WTC11 (cell line): ENCODE measurements at regions not wholly inside any gene's neighbourhood (a gene's known extent, or its start where the extent isn't known, plus 50 kb on each side); places are given as distances from the start of the nearest gene placed in this dataset.

Experiments
- ATAC-seq: fragments of 200-7000 bp; cut with Tn5 transposase; 2 replicates; pipeline ENCODE4 v1.10.0; 2021; ENCODE audit warnings: mild to moderate bottlenecking, moderate library complexity
- CTCF ChIA-PET: fragments of 300-600 bp; sonication (Branson Sonifier 250); formaldehyde crosslinking; loops from one replicate; lab custom pipeline; 2021; ENCODE audit warnings: antibody characterized with exemption; lab: Charles Lee
- POLR2A ChIA-PET: fragments of 350-600 bp; sonication (Branson Sonifier 250); formaldehyde crosslinking; loops from one replicate; lab custom pipeline; 2021; ENCODE audit warnings: antibody characterized with exemption; lab: Charles Lee
- DNase-seq: peaks from one replicate; pipeline ENCODE4 v3.0.0; 2021; ENCODE audit warnings: low spot score
- H3K27ac Mint-ChIP-seq: 2 replicates; pipeline ENCODE4 v1.8.0; 2021; ENCODE audit warnings: mixed read lengths
- H3K27me3 Mint-ChIP-seq: 2 replicates; pipeline ENCODE4 v1.8.0; 2021; ENCODE audit warnings: low read depth, mild to moderate bottlenecking, moderate library complexity, mixed read lengths
- H3K36me3 Mint-ChIP-seq: 2 replicates; pipeline ENCODE4 v1.8.0; 2021; ENCODE audit warnings: mixed read lengths
- H3K4me1 Mint-ChIP-seq: 2 replicates; pipeline ENCODE4 v1.8.0; 2022; ENCODE audit warnings: mixed read lengths
- H3K4me3 Mint-ChIP-seq: 2 replicates; pipeline ENCODE4 v1.8.0; 2021; ENCODE audit warnings: mild to moderate bottlenecking, moderate library complexity, mixed read lengths
- H3K9me3 Mint-ChIP-seq: 2 replicates; pipeline ENCODE4 v1.8.0; 2021; ENCODE audit warnings: mixed read lengths
- CDX4 ChIP-seq: fragments of 250-450 bp; sonication (Bioruptor Pico); IDR thresholded peaks from 2 replicates; pipeline ENCODE4 v1.9.0; 2021; ENCODE audit warnings: moderate library complexity, mild to moderate bottlenecking, inconsistent platforms, borderline replicate concordance
- CREB1 ChIP-seq: sonication (generic); formaldehyde crosslinking; IDR thresholded peaks from 2 replicates; pipeline ENCODE4 v1.8.0; 2023; ENCODE audit warnings: mild to moderate bottlenecking, missing genetic modification reagents
- E2F5 ChIP-seq: sonication (generic); formaldehyde crosslinking; IDR thresholded peaks from 2 replicates; pipeline ENCODE4 v1.8.1; 2022; ENCODE audit warnings: mild to moderate bottlenecking, moderate library complexity, missing genetic modification reagents
- ERG ChIP-seq: fragments of 250-450 bp; sonication (Bioruptor Pico); IDR thresholded peaks from 2 replicates; pipeline ENCODE4 v1.8.0; 2021; ENCODE audit warnings: mild to moderate bottlenecking
- GRHL2 ChIP-seq: fragments of 250-450 bp; sonication (Bioruptor Pico); IDR thresholded peaks from 2 replicates; pipeline ENCODE4 v1.8.0; 2022; ENCODE audit warnings: mild to moderate bottlenecking, moderate library complexity; ENCODE audit not compliant: insufficient replicate concordance, severe bottlenecking
- MLX ChIP-seq: sonication (generic); formaldehyde crosslinking; IDR thresholded peaks from 2 replicates; pipeline ENCODE4 v1.8.1; 2023; ENCODE audit warnings: mild to moderate bottlenecking, missing genetic modification reagents, moderate library complexity
- NFATC4 ChIP-seq: fragments of 250-450 bp; sonication (Bioruptor Pico); IDR thresholded peaks from 2 replicates; pipeline ENCODE4 v1.9.0; 2021; ENCODE audit warnings: mild to moderate bottlenecking
- NR2C2 ChIP-seq: sonication (generic); formaldehyde crosslinking; IDR thresholded peaks from 2 replicates; pipeline ENCODE4 v1.8.0; 2022; ENCODE audit warnings: mild to moderate bottlenecking, missing genetic modification reagents
- SMAD4 ChIP-seq: sonication (generic); formaldehyde crosslinking; IDR thresholded peaks from 2 replicates; pipeline ENCODE4 v1.8.0; 2022; ENCODE audit warnings: mild to moderate bottlenecking, missing genetic modification reagents
- STAT6 ChIP-seq: sonication (generic); formaldehyde crosslinking; conservative IDR thresholded peaks from 2 replicates; pipeline ENCODE4 v1.8.1; 2023; ENCODE audit warnings: mild to moderate bottlenecking, low read depth, missing genetic modification reagents, moderate library complexity
- TCF7 ChIP-seq: sonication (generic); formaldehyde crosslinking; IDR thresholded peaks from 2 replicates; pipeline ENCODE4 v1.8.0; 2022; ENCODE audit warnings: mild to moderate bottlenecking, low read depth, missing genetic modification reagents, moderate library complexity
- TEAD1 ChIP-seq: sonication (generic); formaldehyde crosslinking; IDR thresholded peaks from 2 replicates; pipeline ENCODE4 v1.8.0; 2022; ENCODE audit warnings: mild to moderate bottlenecking, missing genetic modification reagents
- ZBTB21 ChIP-seq: sonication (generic); formaldehyde crosslinking; IDR thresholded peaks from 2 replicates; pipeline ENCODE4 v1.8.1; 2023; ENCODE audit warnings: mild to moderate bottlenecking, missing genetic modification reagents, borderline replicate concordance
- ZBTB43 ChIP-seq: sonication (generic); formaldehyde crosslinking; IDR thresholded peaks from 2 replicates; pipeline ENCODE4 v1.8.1; 2023; ENCODE audit warnings: mild to moderate bottlenecking, missing genetic modification reagents
- ZNF232 ChIP-seq: sonication (generic); formaldehyde crosslinking; IDR thresholded peaks from 2 replicates; pipeline ENCODE4 v1.8.0; 2022; ENCODE audit warnings: mild to moderate bottlenecking, missing genetic modification reagents
- ZNF396 ChIP-seq: fragments of 250-450 bp; sonication (Bioruptor Pico); IDR thresholded peaks from 2 replicates; pipeline ENCODE4 v1.8.0; 2021; ENCODE audit warnings: mild to moderate bottlenecking, moderate library complexity, borderline replicate concordance
- ZNF512 ChIP-seq: sonication (generic); formaldehyde crosslinking; IDR thresholded peaks from 2 replicates; pipeline ENCODE4 v1.8.1; 2022; ENCODE audit warnings: missing genetic modification reagents, borderline replicate concordance

- ChIA-PET CTCF (interaction anchor here (0.7 to 1.9 kb wide), 2 partner anchors 20 to 272 kb away, joined by 3 to 5 read pairs; no protein-coding TSS in a partner anchor), POLR2A (no interaction called here)
- ATAC-seq (no peak), DNase-seq (no peak)
- Mint-ChIP-seq H3K4me1 (no peaks in the 10 kb centered on the region), H3K4me3 (no peak overlapping the region), H3K9me3 (no peaks in the 10 kb centered on the region; the same call in 1 of the 2 replicates), H3K27ac (no peak overlapping the region), H3K36me3 (no peaks in the 10 kb centered on the region), H3K27me3 (no peaks in the 10 kb centered on the region)
- TF ChIP-seq ERG (CRISPR knock-in tag): no peak
- no peak for TF ChIP-seq SMAD4
- TF ChIP-seq CDX4 (CRISPR knock-in tag): no peak
- no peak for TF ChIP-seq STAT6
- TF ChIP-seq TCF7: no peak
- no peak for TF ChIP-seq MLX (CRISPR knock-in tag)
- no peak for TF ChIP-seq CREB1 (CRISPR knock-in tag)
- no peak for TF ChIP-seq ZNF396 (CRISPR knock-in tag)
- no peak for TF ChIP-seq NFATC4 (CRISPR knock-in tag)
- no peak for TF ChIP-seq TEAD1 (CRISPR knock-in tag)
- TF ChIP-seq ZBTB21 (CRISPR knock-in tag): no peak
- TF ChIP-seq NR2C2 (CRISPR knock-in tag): no peak
- TF ChIP-seq ZBTB43 (CRISPR knock-in tag): no peak
- no peak for TF ChIP-seq GRHL2
- TF ChIP-seq E2F5: no peak
- no peak for TF ChIP-seq ZNF232 (CRISPR knock-in tag)
- TF ChIP-seq ZNF512 (CRISPR knock-in tag): no peak
These were observed 51.1 kb upstream of the SLC66A3 start for GRCh38 chr2:11103984-11104793.
